Fibroblast of lung (primary cell): ENCODE measurements at regions not wholly inside any gene's neighbourhood (a gene's known extent, or its start where the extent isn't known, plus 50 kb on each side); places are given as distances from the start of the nearest gene placed in this dataset.

ENCODE experiments used
- DNase-seq, 2 donors: peaks; one replicate each; pipeline versions ENCODE4 v3.0.0 to v3.0.0-alpha.2; 2010; ENCODE audit warnings: low read depth in 2 of 2
- H2AFZ ChIP-seq: 2 replicates; pipeline ENCODE4 v1.5.1; 2012; ENCODE audit warnings: low read length, control low read depth, inconsistent platforms
- H3K27ac ChIP-seq: 2 replicates; pipeline ENCODE4 v1.5.1; 2011; ENCODE audit warnings: low read length, control low read depth; ENCODE audit not compliant: insufficient read depth
- H3K27me3 ChIP-seq: 2 replicates; pipeline ENCODE4 v1.5.1; 2011; ENCODE audit warnings: mild to moderate bottlenecking, low read length; ENCODE audit not compliant: control insufficient read depth, insufficient read depth
- H3K36me3 ChIP-seq: 2 replicates; pipeline ENCODE4 v1.5.1; 2011; ENCODE audit warnings: low read length; ENCODE audit not compliant: control insufficient read depth, insufficient read depth
- H3K4me1 ChIP-seq: 2 replicates; pipeline ENCODE4 v1.5.1; 2011; ENCODE audit warnings: low read length; ENCODE audit not compliant: control insufficient read depth, insufficient read depth; ENCODE audit errors: extremely low read depth
- H3K4me2 ChIP-seq: 2 replicates; pipeline ENCODE4 v1.5.1; 2011; ENCODE audit warnings: low read length, control low read depth; ENCODE audit not compliant: insufficient read depth; ENCODE audit errors: extremely low read depth
- H3K4me3 ChIP-seq, 4 experiments: fragments of 200-600 bp in 1 of 4; sonication (generic) in 1 of 4; replicated peaks in 1 of 4; 2 replicates each; pipeline ENCODE4 v1.5.1; 2011 to 2016; ENCODE audit warnings: low read length in 4 of 4, low read depth in 3 of 4, mild to moderate bottlenecking in 3 of 4, control low read depth in 2 of 4, inconsistent platforms in 1 of 4, mixed read lengths in 1 of 4; ENCODE audit not compliant: insufficient read depth in 1 of 4; ENCODE audit errors: control extremely low read depth in 1 of 4
- H3K79me2 ChIP-seq: 2 replicates; pipeline ENCODE4 v1.5.1; 2012; ENCODE audit warnings: mild to moderate bottlenecking, low read length, inconsistent platforms; ENCODE audit not compliant: control insufficient read depth, insufficient read depth
- H3K9ac ChIP-seq: 2 replicates; pipeline ENCODE4 v1.5.1; 2011; ENCODE audit warnings: mild to moderate bottlenecking, low read length, control low read depth; ENCODE audit not compliant: insufficient read depth
- H3K9me3 ChIP-seq: 2 replicates; pipeline ENCODE4 v1.5.1; 2012; ENCODE audit warnings: low read depth, low read length; ENCODE audit not compliant: control insufficient read depth, insufficient read depth
- H4K20me1 ChIP-seq: 2 replicates; pipeline ENCODE4 v1.5.1; 2011; ENCODE audit warnings: low read length; ENCODE audit not compliant: control insufficient read depth, insufficient read depth; ENCODE audit errors: extremely low read depth
- EZH2 ChIP-seq: IDR thresholded peaks from 2 replicates; pipeline ENCODE4 v1.5.1; 2012; ENCODE audit warnings: low read length, control low read depth, mild to moderate bottlenecking; ENCODE audit errors: missing control alignments
- TF ChIP-seq, protein P1 (sequence below), 2 donors: IDR thresholded peaks in 1 of 2; conservative IDR thresholded peaks in 1 of 2; 1 replicate in 1 of 2; 2 replicates in 1 of 2; pipeline ENCODE4 v1.5.1; 2011 to 2012; ENCODE audit warnings: low read length in 2 of 2, control low read depth in 1 of 2, inconsistent platforms in 1 of 2, low read depth in 1 of 2, mild to moderate bottlenecking in 1 of 2

DNA sequence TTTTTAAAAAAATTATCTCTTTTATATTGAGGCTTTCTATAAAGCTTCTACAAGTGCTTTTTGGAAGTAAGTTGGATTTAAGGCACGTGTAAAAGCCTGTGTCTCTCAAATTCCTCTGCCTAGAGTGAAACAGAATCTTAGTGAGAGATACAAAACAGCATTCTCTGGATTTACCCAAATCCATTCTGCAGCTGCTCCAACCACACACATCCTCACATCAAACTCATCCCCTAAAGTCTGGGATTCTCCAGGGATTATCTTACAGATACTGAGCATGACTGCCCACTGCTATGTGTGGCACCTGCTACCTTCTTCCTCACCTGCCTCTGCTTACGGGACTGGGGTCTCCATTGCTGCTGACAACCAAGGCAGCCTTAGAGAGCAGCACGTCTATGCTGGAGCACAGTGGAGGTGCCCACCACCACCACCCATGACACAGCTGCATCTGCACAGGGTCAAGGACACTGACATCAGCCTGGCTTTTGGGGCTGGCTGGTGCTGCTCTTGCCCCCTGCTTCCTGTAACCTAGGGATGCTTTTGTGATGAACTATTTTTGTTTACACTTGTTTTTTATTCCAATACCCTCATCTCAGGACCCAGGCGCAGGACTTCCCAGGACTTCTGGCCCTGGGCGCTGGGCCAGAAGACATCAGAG is 139.2 kb upstream of the NAMPT start:
- Histone ChIP-seq H3K27me3 (no peaks in the 10 kb centered on the region), H3K4me1 (peaks cover 23% of the 10 kb centered on the region), H3K79me2 (no peaks in the 10 kb centered on the region), H3K9ac (no peak overlapping the region), H3K36me3 (no peaks in the 10 kb centered on the region), H2AFZ (no peak overlapping the region), H3K27ac (peak overlapping the region; percentile 89), H4K20me1 (no peaks in the 10 kb centered on the region), H3K4me2 (no peak overlapping the region), H3K9me3 (no peaks in the 10 kb centered on the region), H3K4me3 (no peak overlapping the region)
- TF ChIP-seq, protein P1, sequence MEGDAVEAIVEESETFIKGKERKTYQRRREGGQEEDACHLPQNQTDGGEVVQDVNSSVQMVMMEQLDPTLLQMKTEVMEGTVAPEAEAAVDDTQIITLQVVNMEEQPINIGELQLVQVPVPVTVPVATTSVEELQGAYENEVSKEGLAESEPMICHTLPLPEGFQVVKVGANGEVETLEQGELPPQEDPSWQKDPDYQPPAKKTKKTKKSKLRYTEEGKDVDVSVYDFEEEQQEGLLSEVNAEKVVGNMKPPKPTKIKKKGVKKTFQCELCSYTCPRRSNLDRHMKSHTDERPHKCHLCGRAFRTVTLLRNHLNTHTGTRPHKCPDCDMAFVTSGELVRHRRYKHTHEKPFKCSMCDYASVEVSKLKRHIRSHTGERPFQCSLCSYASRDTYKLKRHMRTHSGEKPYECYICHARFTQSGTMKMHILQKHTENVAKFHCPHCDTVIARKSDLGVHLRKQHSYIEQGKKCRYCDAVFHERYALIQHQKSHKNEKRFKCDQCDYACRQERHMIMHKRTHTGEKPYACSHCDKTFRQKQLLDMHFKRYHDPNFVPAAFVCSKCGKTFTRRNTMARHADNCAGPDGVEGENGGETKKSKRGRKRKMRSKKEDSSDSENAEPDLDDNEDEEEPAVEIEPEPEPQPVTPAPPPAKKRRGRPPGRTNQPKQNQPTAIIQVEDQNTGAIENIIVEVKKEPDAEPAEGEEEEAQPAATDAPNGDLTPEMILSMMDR (conservative IDR thresholded peaks at IDR 0.05 in 1 of 2, IDR thresholded peaks at IDR 0.05 in 1 of 2; ENCODE audit: low read depth in 1 of 2, low read length in 2 of 2), result no peak
- no peak for TF ChIP-seq EZH2
- no peak for DNase-seq

- TF ChIP-seq, protein P1 (conservative IDR thresholded peaks at IDR 0.05 in 1 of 2, IDR thresholded peaks at IDR 0.05 in 1 of 2; ENCODE audit: low read depth in 1 of 2, low read length in 2 of 2), result no peak
- TF ChIP-seq EZH2, result no peak
- H3K27ac ChIP-seq, result no peak overlapping the region
These were observed 138.3 kb upstream of the NAMPT start for GRCh38 chr7:106423111-106423510.

DNA sequence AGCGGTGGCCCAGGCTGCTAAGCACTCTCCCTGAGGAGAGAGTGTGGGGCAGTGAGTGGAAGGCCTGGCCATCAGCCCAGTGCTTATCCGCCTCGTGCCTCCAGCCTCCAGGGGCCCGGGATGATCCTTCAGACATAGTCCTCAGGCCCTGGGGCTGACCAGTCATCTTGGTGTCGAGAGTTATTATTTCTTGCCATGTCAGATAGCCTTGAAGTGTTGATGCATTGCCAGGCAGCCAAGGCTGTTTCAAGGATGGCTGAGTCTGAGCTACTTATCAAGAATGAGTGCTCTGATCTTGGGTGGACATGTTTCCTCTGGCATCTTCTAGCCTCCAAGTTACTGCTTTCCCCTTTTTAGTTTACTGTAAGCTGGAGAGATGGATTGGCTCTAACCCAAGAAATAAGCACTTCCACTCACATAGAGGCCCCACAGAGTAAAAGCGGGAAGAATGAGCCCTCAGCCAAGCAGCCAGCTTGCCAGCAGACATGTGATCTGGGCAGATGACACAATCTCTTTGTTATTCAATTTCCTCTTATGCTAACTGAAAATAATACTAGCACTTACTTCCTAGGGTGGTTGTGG is 136.5 kb upstream of the NAMPT start:
- no peaks in the 10 kb centered on the region for H4K20me1 ChIP-seq
- H3K4me2 ChIP-seq, result peak overlapping the region; percentile 72
- H3K36me3 ChIP-seq, result no peaks in the 10 kb centered on the region
- H3K79me2 ChIP-seq, result no peaks in the 10 kb centered on the region
- peaks cover 23% of the 10 kb centered on the region for H3K4me1 ChIP-seq
- TF ChIP-seq EZH2, result no peak
- TF ChIP-seq, protein P1 (conservative IDR thresholded peaks at IDR 0.05 in 1 of 2, IDR thresholded peaks at IDR 0.05 in 1 of 2; ENCODE audit: low read depth in 1 of 2, low read length in 2 of 2), result no peak
- no peak overlapping the region for H3K4me3 ChIP-seq
- DNase-seq, result peak; percentile 96 to 98
- no peaks in the 10 kb centered on the region for H3K9me3 ChIP-seq
- no peaks in the 10 kb centered on the region for H3K27me3 ChIP-seq
- peak overlapping the region; percentile 52 for H2AFZ ChIP-seq
- H3K27ac ChIP-seq, result peak overlapping the region; percentile 86
- peak overlapping the region; percentile 22 for H3K9ac ChIP-seq

More at GRCh38 chr7:106423111-106423510, 138.3 kb upstream of the NAMPT start:
- Histone ChIP-seq H3K9me3 (no peaks in the 10 kb centered on the region), H3K27me3 (no peaks in the 10 kb centered on the region), H4K20me1 (no peaks in the 10 kb centered on the region), H3K36me3 (no peaks in the 10 kb centered on the region), H3K79me2 (no peaks in the 10 kb centered on the region), H3K4me1 (peaks cover 23% of the 10 kb centered on the region), H3K9ac (no peak overlapping the region), H3K4me3 (no peak overlapping the region), H3K4me2 (no peak overlapping the region), H2AFZ (no peak overlapping the region)
- no peak for DNase-seq
